Kidney (tissue), 13 donors: ENCODE measurements at regions not wholly inside any gene's neighbourhood (a gene's known extent, or its start where the extent isn't known, plus 50 kb on each side); places are given as distances from the start of the nearest gene placed in this dataset.
"Not testable (repeated sequence)": the region's sequence is repeated elsewhere in the genome, so short reads cannot be mapped to it uniquely, and the experiment has no call there.

Source experiments
- DNase-seq, 5 donors: peaks; one replicate each; pipeline ENCODE4 v3.0.0-alpha.2; 2013 to 2020
- FAIRE-seq: peaks from 2 replicates; lab custom pipeline; 2012; peaks lifted over from hg19 to GRCh38; lab: Jason Lieb, UNC
- H3K27ac ChIP-seq, 2 donors: one replicate each; pipeline ENCODE4 v1.7.0; 2013; ENCODE audit warnings: low read depth in 2 of 2, low read length in 2 of 2, inconsistent platforms in 1 of 2
- H3K27me3 ChIP-seq: one replicate; pipeline ENCODE4 v1.7.1; 2013; ENCODE audit warnings: low read length, inconsistent platforms; ENCODE audit not compliant: control insufficient read depth, insufficient read depth
- H3K36me3 ChIP-seq, 3 donors: one replicate each; pipeline versions ENCODE4 v1.7.0 to v1.7.1; 2013; ENCODE audit warnings: low read length in 3 of 3, control low read depth in 1 of 3, inconsistent platforms in 1 of 3; ENCODE audit not compliant: insufficient read depth in 3 of 3, control insufficient read depth in 2 of 3
- H3K4me1 ChIP-seq, 3 donors: one replicate each; pipeline versions ENCODE4 v1.7.0 to v1.7.1; 2013; ENCODE audit warnings: low read length in 3 of 3, inconsistent platforms in 1 of 3, low read depth in 1 of 3; ENCODE audit not compliant: control insufficient read depth in 2 of 3, insufficient read depth in 2 of 3
- H3K4me3 ChIP-seq, 3 donors: one replicate each; pipeline versions ENCODE4 v1.7.0 to v1.8.1; 2013; ENCODE audit warnings: low read length in 3 of 3, control low read depth in 1 of 3, inconsistent platforms in 1 of 3
- H3K9ac ChIP-seq, 3 donors: one replicate each; pipeline versions ENCODE4 v1.7.0 to v1.7.1; 2013; ENCODE audit warnings: low read length in 3 of 3, control low read depth in 1 of 3, inconsistent platforms in 1 of 3
- H3K9me3 ChIP-seq, 3 donors: one replicate each; pipeline versions ENCODE4 v1.7.0 to v1.7.1; 2013; ENCODE audit warnings: low read length in 3 of 3, control low read depth in 1 of 3, inconsistent platforms in 1 of 3; ENCODE audit not compliant: control insufficient read depth in 2 of 3, insufficient read depth in 1 of 3
- CTCF ChIP-seq: IDR thresholded peaks from 3 replicates; pipeline ENCODE4 v1.5.1; 2012; ENCODE audit warnings: mild to moderate bottlenecking, moderate library complexity, borderline replicate concordance; ENCODE audit not compliant: insufficient read depth; ENCODE audit errors: extremely low read depth
- intact Hi-C: fragments of 100-400 bp; cut with DNase I; formaldehyde crosslinking; loops from one replicate; pipeline ENCODE4 v1.11.1; 2022
- donor health status: control.
- donor health status: control.
- donor health status: control.
- donor health status: control.
- donor health status: control.
- donor health status: DM: yes; HTN: yes; CAD: no.
- donor health status: Normal renal cell carcinoma (clear cell type).

- no peak for TF ChIP-seq CTCF
- no peak overlapping the region for H3K4me3 ChIP-seq
- DNase-seq = no peak
- no peak overlapping the region for H3K9ac ChIP-seq
- intact Hi-C loops = no loop called here
- H3K9me3 ChIP-seq = no peaks in the 10 kb centered on the region
- no peak overlapping the region for H3K27ac ChIP-seq
- no peaks in the 10 kb centered on the region for H3K36me3 ChIP-seq
- no peaks in the 10 kb centered on the region for H3K4me1 ChIP-seq
- H3K27me3 ChIP-seq = no peaks in the 10 kb centered on the region
- FAIRE-seq = no peak
These were observed 229.4 kb upstream of the RSPO3 start for GRCh38 chr6:126888727-126889725.

GRCh38 chr6:126890055-126890454 lies 228.4 kb upstream of the RSPO3 start:
- no peak for FAIRE-seq
- no peak for DNase-seq

GRCh38 chr6:126891158-126891557 lies 227.3 kb upstream of the RSPO3 start:
- no peak overlapping the region for H3K4me3 ChIP-seq
- H3K9ac ChIP-seq = no peak overlapping the region
- H3K36me3 ChIP-seq = no peaks in the 10 kb centered on the region
- no peaks in the 10 kb centered on the region for H3K9me3 ChIP-seq
- no peak for DNase-seq
- no peak overlapping the region for H3K27ac ChIP-seq
- no peaks in the 10 kb centered on the region for H3K4me1 ChIP-seq
- FAIRE-seq = no peak
- TF ChIP-seq CTCF = no peak
- no peaks in the 10 kb centered on the region for H3K27me3 ChIP-seq
- intact Hi-C loops = no loop called here

More at GRCh38 chr6:126890055-126890454, 228.4 kb upstream of the RSPO3 start:
- Histone ChIP-seq H3K27me3 (no peaks in the 10 kb centered on the region), H3K9ac (no peak overlapping the region), H3K9me3 (no peaks in the 10 kb centered on the region), H3K4me1 (no peaks in the 10 kb centered on the region), H3K36me3 (no peaks in the 10 kb centered on the region), H3K4me3 (no peak overlapping the region), H3K27ac (no peak overlapping the region)
- TF ChIP-seq CTCF = no peak
- intact Hi-C loops = no loop called here

GRCh38 chr6:126892869-126893268 lies 225.6 kb upstream of the RSPO3 start:
- intact Hi-C loops, H3K9ac ChIP-seq, H3K36me3 ChIP-seq, DNase-seq, H3K27ac ChIP-seq, H3K4me1 ChIP-seq, H3K4me3 ChIP-seq, H3K9me3 ChIP-seq, H3K27me3 ChIP-seq, FAIRE-seq: not testable (repeated sequence)
